ENCODE measurements at regions not wholly inside any gene's neighbourhood (a gene's known extent, or its start where the extent isn't known, plus 50 kb on each side); places are given as distances from the start of the nearest gene placed in this dataset.

DNA sequence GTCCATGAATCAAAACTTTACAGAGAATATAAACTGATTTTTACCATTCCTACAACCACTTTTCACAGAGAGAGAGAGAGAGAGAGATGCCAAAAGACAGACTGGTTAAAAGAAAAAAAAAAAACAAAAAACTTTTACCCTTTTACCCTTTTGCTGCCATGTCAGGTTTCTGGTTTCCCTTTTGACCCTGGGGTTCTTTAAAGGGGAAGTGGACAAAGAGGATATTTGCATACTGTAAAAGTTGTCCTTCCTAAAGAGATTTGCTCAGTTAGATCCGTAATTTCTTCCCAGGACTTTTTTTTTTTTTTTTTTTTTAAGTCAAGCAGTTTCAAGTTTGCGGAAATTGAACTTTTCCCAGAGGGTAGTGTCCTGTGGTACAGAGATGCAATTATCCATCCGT, 287.8 kb upstream of the RGS18 start:
- no peak overlapping the region for H3K4me3 Mint-ChIP-seq
- no peaks in the 10 kb centered on the region for H3K4me1 Mint-ChIP-seq
- DNase-seq, result no peak
- peaks cover 0 to 4% (median under 1%) of the 10 kb centered on the region in 3 donors for H3K27me3 Mint-ChIP-seq (ENCODE audit: low read depth in 3 of 3)
- H3K36me3 Mint-ChIP-seq, result no peaks in the 10 kb centered on the region
- peaks cover 4 to 38% (median 11%) of the 10 kb centered on the region in 6 donors for H3K9me3 Mint-ChIP-seq
- no peak overlapping the region for H3K27ac Mint-ChIP-seq

DNA sequence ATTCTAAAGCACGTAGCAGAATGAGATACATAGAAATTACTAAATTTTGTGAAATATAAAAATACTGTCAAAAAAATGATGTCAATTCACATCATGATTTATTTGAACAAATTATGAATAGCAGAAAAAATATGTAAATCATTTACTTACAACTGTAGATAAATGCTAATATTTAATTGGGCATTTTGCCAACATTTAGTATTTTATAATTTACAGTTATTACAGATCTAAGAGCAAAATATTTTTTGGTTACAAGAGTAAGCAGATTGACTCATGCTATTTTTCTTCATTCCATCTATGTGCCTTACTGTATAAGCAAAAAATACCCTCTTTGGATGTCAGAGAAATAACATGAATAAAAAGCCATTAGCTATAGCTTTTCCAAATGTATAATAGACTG, 282.3 kb upstream of the RGS18 start:
- Mint-ChIP-seq H3K36me3 (no peaks in the 10 kb centered on the region), H3K27ac (no peak overlapping the region), H3K27me3 (ENCODE audit: low read depth in 3 of 3) (no peaks in the 10 kb centered on the region), H3K9me3 (peaks cover 0 to 22% (median 11%) of the 10 kb centered on the region in 6 donors), H3K4me1 (no peaks in the 10 kb centered on the region), H3K4me3 (no peak overlapping the region)
- DNase-seq, result no peak

DNA sequence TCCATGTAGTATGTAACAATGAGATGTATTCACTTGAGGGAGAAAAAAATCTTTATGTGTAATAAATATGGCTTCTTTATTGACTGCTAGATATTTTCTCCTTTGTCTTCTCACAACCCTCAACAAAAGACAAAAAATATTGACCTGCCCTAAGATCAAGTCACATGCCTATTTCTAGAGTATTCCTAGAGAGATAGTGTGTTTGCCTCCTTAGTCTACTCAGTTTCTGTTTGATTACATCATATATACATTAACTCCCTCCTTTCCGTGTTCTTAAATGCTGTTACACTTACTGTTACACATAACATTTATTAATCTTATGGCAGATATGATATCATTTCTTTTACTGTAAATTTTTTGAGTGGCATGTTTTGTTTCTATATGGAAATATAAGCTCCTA, 281.6 kb upstream of the RGS18 start:
- no peak overlapping the region for H3K27ac Mint-ChIP-seq
- H3K27me3 Mint-ChIP-seq (ENCODE audit: low read depth in 3 of 3), result no peaks in the 10 kb centered on the region
- no peak for DNase-seq
- H3K4me1 Mint-ChIP-seq, result no peaks in the 10 kb centered on the region
- no peaks in the 10 kb centered on the region for H3K36me3 Mint-ChIP-seq
- H3K9me3 Mint-ChIP-seq, result peaks cover 0 to 25% (median 12%) of the 10 kb centered on the region in 6 donors
- H3K4me3 Mint-ChIP-seq, result no peak overlapping the region

DNA sequence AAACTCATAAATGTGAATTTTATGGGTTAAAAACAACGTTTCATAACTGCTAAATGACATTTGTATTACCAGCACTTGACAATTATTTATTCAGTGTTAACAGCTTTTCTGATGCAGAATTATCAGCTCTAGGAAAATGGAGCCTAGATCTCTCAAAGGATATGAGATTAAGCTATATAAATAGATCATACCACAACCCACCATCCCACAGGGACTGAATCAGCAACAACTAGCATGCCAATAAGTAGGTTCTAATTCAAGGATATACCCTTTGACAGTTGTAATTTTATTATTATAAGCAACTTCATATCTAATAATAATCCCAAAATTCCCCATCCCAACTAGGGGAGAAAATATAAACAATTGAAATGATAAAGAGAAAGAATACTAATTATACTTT, 275.4 kb upstream of the RGS18 start:
- Mint-ChIP-seq H3K27ac (no peak overlapping the region), H3K27me3 (ENCODE audit: low read depth in 3 of 3) (no peaks in the 10 kb centered on the region), H3K4me1 (no peaks in the 10 kb centered on the region), H3K4me3 (no peak overlapping the region), H3K36me3 (no peaks in the 10 kb centered on the region), H3K9me3 (peaks cover 0 to 18% (median 4%) of the 10 kb centered on the region in 6 donors)
- no peak for DNase-seq

DNA sequence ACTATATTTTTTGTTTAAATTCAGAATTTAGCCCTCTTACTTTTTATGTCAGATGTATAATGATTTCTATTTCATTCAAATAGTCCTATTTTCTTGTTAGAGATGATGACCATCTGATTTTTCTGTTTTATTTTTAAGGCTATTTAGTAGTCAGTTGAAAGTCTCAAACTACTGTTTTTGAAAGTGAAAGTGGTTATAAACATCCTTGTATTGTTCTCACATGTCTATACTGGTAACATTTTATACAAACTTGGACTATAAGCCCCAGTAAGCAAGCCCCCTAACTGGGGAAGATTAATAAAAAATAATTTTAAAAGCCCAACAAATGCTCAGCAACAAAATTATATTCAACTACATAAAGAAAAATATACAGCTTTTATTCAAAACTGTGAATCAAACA, 271.3 kb upstream of the RGS18 start:
- Mint-ChIP-seq H3K27ac (no peak overlapping the region), H3K36me3 (no peaks in the 10 kb centered on the region), H3K9me3 (peaks cover 3 to 23% (median 9%) of the 10 kb centered on the region in 6 donors), H3K4me1 (no peaks in the 10 kb centered on the region), H3K4me3 (no peak overlapping the region), H3K27me3 (ENCODE audit: low read depth in 3 of 3) (no peaks in the 10 kb centered on the region)
- DNase-seq, result no peak

DNA sequence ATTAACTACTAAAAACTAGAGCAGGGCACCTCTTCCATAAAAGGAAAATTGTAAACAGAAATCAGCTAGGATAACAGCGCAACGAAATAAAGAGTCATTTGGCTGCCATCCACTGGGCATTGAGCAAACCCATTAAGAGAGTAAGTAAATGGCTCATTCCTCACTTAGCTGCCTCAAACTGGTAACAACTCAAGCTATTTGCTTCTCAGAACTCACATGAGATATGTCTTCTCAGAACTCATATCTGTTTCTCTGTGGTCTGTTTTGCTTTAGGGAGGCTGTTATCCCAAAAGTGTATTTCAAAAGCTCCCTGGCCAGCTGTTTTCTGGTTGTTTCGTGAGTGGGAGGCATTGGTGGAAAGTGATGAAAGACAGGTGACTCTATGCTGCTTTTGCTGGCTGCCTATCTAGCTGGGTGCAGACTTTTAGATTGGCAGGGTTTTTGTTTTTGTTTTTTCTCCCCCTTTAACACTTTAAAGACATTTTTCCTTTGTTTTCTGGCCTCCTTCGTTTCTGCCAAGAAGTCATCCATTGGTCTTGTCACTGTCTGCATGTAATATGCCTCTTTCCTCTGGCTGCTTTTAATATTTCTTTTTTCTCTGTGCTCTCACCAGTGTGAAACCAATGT, 269.2 kb upstream of the RGS18 start:
- Mint-ChIP-seq H3K36me3 (peaks cover 0 to 4% (median 0%) of the 10 kb centered on the region in 3 donors), H3K27me3 (ENCODE audit: low read depth in 3 of 3) (no peaks in the 10 kb centered on the region), H3K4me3 (no peak overlapping the region), H3K9me3 (peaks cover 7 to 36% (median 17%) of the 10 kb centered on the region in 6 donors), H3K4me1 (no peaks in the 10 kb centered on the region), H3K27ac (no peak overlapping the region)
- no peak for DNase-seq

DNA sequence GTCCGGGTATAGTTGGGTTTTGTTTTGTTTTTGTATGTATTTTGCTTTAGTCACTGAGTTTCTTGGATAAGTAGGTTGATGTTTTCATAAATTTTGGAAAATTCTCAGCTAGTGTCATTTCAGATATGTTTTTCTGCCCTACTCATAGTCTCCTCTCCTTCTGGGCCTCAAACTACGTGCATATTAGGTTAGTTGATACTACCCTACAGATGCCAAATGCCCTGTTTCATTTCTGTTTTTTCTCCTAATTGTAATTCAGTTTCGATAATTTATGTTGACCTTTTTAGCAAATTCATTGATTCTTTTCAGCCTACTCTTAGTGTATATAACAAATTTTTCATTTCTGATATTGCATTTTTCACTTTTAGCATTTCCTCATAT, 268.6 kb upstream of the RGS18 start:
- DNase-seq, result no peak
- no peak overlapping the region for H3K27ac Mint-ChIP-seq
- H3K27me3 Mint-ChIP-seq (ENCODE audit: low read depth in 3 of 3), result no peaks in the 10 kb centered on the region
- H3K9me3 Mint-ChIP-seq, result peaks cover 7 to 36% (median 17%) of the 10 kb centered on the region in 6 donors
- H3K36me3 Mint-ChIP-seq, result peaks cover 0 to 4% (median 0%) of the 10 kb centered on the region in 3 donors
- H3K4me3 Mint-ChIP-seq, result no peak overlapping the region
- no peaks in the 10 kb centered on the region for H3K4me1 Mint-ChIP-seq

DNA sequence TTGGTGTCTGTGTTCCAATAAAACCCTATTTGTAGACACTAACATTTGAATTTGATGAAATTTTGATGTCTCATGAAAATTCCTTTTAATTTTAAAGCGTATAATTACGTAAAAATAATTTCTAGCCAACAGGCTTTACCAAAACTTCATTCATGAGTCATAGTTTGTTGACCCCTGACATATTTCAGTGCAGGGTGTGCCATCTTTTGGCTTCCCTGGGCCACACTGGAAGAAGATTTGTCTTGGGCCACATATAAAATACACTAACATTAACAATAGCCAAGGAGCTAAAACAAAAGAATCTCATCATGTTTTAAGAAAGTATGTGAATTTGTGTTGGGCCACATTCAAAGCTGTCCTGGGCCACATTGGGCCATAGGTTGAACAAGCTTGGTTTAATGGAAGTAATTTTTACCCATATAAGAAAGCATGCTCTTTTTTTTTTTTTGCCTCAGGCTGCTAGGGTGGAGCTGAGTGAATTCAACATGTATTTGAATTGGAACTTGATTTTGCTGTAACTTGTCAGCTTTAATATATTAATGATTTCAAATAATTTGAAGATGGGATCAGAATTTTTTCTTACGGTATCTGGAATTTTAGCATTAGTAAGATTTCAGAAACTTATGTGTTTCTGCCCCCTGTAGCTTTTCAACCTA, 267.7 kb upstream of the RGS18 start:
- no peaks in the 10 kb centered on the region for H3K27me3 Mint-ChIP-seq (ENCODE audit: low read depth in 3 of 3)
- H3K4me1 Mint-ChIP-seq, result no peaks in the 10 kb centered on the region

DNA sequence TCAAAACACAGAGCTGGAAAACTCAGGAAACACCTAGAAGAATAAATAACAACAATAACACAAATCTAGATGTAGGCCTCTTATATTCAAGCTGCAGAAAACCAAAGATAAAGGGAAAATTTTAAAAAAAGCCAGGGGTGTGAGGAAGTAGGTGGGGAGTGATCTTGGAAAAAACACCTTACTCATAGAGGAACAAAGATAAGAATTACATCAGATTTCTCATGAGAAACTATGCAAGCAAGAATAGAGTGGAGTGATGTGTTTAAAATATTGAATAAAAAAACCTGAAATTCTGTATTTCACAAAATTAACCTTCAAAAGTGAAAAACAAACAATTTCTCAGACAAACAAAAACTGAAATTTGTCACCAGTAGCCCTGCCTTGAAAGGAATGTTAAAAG, 265.5 kb upstream of the RGS18 start:
- H3K27me3 Mint-ChIP-seq (ENCODE audit: low read depth in 3 of 3), result no peaks in the 10 kb centered on the region
- H3K36me3 Mint-ChIP-seq, result peaks cover 0 to 4% (median 0%) of the 10 kb centered on the region in 3 donors
- no peak overlapping the region for H3K4me3 Mint-ChIP-seq
- H3K27ac Mint-ChIP-seq, result no peak overlapping the region
- no peak for DNase-seq
- H3K4me1 Mint-ChIP-seq, result no peaks in the 10 kb centered on the region
- H3K9me3 Mint-ChIP-seq, result peaks cover 6 to 46% (median 20%) of the 10 kb centered on the region in 6 donors

More for the DNA sequence above, 267.7 kb upstream of the RGS18 start:
- DNase-seq, result no peak
- H3K27ac Mint-ChIP-seq, result no peak overlapping the region
- H3K9me3 Mint-ChIP-seq, result peaks cover 4 to 40% (median 19%) of the 10 kb centered on the region in 6 donors
- peaks cover 0 to 4% (median 0%) of the 10 kb centered on the region in 3 donors for H3K36me3 Mint-ChIP-seq
- no peak overlapping the region for H3K4me3 Mint-ChIP-seq

DNA sequence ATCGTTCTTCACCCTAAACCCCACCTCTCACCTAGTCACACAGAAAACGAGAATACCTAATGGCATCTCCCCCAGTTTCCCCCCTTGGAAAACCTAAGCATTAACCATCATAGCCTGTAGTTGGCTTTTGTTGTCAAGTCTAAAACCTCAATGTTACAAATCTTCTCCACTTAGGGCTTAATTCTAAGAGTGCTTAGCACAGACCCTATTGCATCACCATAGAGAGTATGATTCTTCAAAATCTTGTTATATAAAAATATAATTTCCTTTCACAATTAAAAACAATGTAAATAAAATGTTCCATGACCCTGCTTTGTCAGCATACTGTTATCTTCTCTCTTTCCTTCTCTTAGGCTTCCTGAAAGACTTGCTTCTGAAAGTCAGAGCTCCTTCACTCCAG, 263.2 kb upstream of the RGS18 start:
- no peak overlapping the region for H3K4me3 Mint-ChIP-seq
- H3K27ac Mint-ChIP-seq, result no peak overlapping the region
- DNase-seq, result no peak
- H3K27me3 Mint-ChIP-seq (ENCODE audit: low read depth in 3 of 3), result peaks cover 0 to 2% (median 0%) of the 10 kb centered on the region in 3 donors
- peaks cover 0 to 4% (median 0%) of the 10 kb centered on the region in 3 donors for H3K36me3 Mint-ChIP-seq
- H3K9me3 Mint-ChIP-seq, result peaks cover 4 to 42% (median 18%) of the 10 kb centered on the region in 6 donors
- no peaks in the 10 kb centered on the region for H3K4me1 Mint-ChIP-seq

DNA sequence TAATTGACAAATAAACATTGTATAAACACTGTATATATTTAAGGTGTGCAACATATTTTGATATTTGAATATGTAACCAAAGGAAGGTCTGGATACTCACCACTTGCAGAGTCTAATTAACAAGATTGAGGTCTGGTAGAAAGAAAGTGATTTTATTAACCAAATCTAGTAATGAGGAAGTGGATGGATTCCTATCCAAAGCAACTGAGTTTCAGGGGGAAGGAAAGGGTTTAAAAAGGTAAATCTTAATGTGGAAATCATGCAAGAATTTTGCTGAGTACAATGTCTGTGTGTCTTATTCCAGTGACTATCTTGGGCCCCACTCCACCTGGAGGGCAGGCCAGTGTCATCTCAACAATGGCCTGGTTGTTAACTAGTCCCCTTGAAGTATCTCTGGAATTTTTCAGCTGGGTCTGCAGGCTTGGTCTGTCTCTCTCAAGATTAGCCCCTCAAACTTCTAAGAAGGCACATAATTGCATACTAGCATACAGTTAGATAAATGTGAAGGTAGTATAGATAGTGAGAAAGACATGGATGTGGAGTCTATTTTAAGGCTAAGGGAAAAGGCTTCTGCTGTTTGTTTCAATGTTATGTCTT, 262.7 kb upstream of the RGS18 start:
- Mint-ChIP-seq H3K27ac (no peak overlapping the region), H3K9me3 (peaks cover 4 to 47% (median 21%) of the 10 kb centered on the region in 6 donors), H3K4me3 (no peak overlapping the region), H3K4me1 (no peaks in the 10 kb centered on the region), H3K36me3 (peaks cover 0 to 4% (median 0%) of the 10 kb centered on the region in 3 donors), H3K27me3 (ENCODE audit: low read depth in 3 of 3) (peaks cover 0 to 2% (median 0%) of the 10 kb centered on the region in 3 donors)
- DNase-seq, result no peak

DNA sequence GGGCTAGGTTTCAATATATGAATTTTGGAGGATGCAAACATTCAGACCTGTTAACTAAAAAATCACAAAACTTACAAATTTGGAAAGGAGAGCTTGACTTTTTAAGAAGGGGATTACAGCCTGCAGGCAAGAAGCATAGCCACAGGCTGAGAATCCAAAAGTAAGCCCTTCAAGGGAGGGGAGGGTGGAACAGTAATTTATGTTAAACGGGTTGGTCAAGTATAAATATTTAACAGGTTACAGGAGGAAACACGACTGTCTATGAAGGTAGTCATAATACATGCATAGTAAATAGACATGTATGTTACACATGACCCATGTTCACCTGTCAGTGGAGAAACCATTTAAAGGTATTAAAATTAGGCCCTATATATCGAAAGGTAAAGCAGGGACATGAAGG, 261.1 kb upstream of the RGS18 start:
- Mint-ChIP-seq H3K4me3 (no peak overlapping the region), H3K9me3 (peaks cover 4 to 56% (median 26%) of the 10 kb centered on the region in 6 donors), H3K36me3 (peaks cover 0 to 4% (median 0%) of the 10 kb centered on the region in 3 donors)

DNA sequence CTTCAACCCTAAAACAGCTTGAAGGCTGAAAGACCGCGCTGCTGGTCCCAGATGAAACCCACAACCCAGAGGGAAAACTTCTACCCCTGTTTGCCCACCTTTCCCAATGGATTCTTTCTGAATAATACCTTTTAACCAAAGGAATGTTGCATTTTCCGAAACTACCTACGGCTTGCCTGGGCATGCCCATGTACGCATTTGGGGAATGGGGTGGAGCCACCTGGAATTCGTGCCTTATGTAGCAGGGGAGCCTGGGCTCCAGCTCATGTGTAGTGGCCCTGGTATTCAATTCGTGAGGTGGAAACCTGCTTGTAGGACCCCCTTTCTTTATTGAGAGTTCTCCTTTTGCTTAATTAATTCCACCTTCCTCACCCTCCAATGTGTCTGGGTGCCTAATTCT, 256.6 kb upstream of the RGS18 start:
- Mint-ChIP-seq H3K4me1 (no peaks in the 10 kb centered on the region), H3K36me3 (no peaks in the 10 kb centered on the region), H3K27ac (no peak overlapping the region), H3K27me3 (ENCODE audit: low read depth in 3 of 3) (peaks cover 0 to 2% (median 0%) of the 10 kb centered on the region in 3 donors), H3K4me3 (no peak overlapping the region), H3K9me3 (peaks cover 5 to 46% (median 20%) of the 10 kb centered on the region in 6 donors)
- no peak for DNase-seq

More for the DNA sequence above, 261.1 kb upstream of the RGS18 start:
- Mint-ChIP-seq H3K4me1 (no peaks in the 10 kb centered on the region), H3K27me3 (ENCODE audit: low read depth in 3 of 3) (peaks cover 0 to 2% (median 0%) of the 10 kb centered on the region in 3 donors), H3K27ac (no peak overlapping the region)
- DNase-seq, result no peak

DNA sequence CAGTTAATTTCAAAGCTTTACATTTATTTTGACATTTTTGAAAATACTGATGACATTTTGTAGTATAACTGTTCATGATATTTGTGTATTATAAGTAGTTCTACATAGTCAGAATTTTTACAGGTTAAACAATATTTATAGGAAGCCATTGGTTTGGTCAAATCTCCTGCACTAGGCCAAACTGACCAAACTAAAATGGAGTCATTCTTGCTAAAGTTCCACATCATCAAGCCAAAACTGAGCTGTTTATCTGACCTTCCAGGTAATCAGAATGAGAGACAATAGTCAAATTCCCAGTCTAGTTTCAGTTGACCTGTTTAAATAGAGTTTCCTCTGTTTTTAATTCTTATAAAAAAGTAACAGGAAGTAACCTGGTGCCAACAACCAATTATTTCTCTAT, 253.3 kb upstream of the RGS18 start:
- no peaks in the 10 kb centered on the region for H3K4me1 Mint-ChIP-seq
- H3K27me3 Mint-ChIP-seq (ENCODE audit: low read depth in 3 of 3), result no peaks in the 10 kb centered on the region
- H3K27ac Mint-ChIP-seq, result no peak overlapping the region
- H3K36me3 Mint-ChIP-seq, result no peaks in the 10 kb centered on the region
- no peak overlapping the region for H3K4me3 Mint-ChIP-seq
- DNase-seq, result no peak
- peaks cover 3 to 55% (median 27%) of the 10 kb centered on the region in 6 donors for H3K9me3 Mint-ChIP-seq

Data from immature natural killer cell (primary cell).